GM12878 (cell line): ENCODE measurements at regions not wholly inside any gene's neighbourhood (a gene's known extent, or its start where the extent isn't known, plus 50 kb on each side); places are given as distances from the start of the nearest gene placed in this dataset.

Experiments used
- CREM ChIP-seq: IDR thresholded peaks from 2 replicates; pipeline ENCODE4 v1.6.1; 2014; ENCODE audit warnings: antibody characterized with exemption, low read depth
- DPF2 ChIP-seq: fragments of 450-650 bp; IDR thresholded peaks from 2 replicates; pipeline ENCODE4 v1.6.1; 2017; ENCODE audit warnings: mild to moderate bottlenecking
- EP300 ChIP-seq, 2 experiments: fragments of 150-350 bp in 1 of 2; IDR thresholded peaks; 2 replicates each; pipeline ENCODE4 v1.6.1; 2011 to 2012; ENCODE audit warnings: low read depth in 2 of 2, low read length in 2 of 2, borderline replicate concordance in 1 of 2, improper control_type of control experiment in 1 of 2, inconsistent platforms in 1 of 2; ENCODE audit not compliant: control insufficient read depth in 1 of 2
- EZH2 ChIP-seq: IDR thresholded peaks from 2 replicates; pipeline ENCODE4 v1.6.1; 2012; ENCODE audit warnings: low read depth, mild to moderate bottlenecking, control low read depth, inconsistent platforms, low read length, borderline replicate concordance; ENCODE audit not compliant: control insufficient read depth
- FOS ChIP-seq: IDR thresholded peaks from 3 replicates; pipeline ENCODE4 v1.6.1; 2011; ENCODE audit warnings: borderline replicate concordance; ENCODE audit not compliant: insufficient read length; ENCODE audit errors: extremely low read depth
- MXI1 ChIP-seq: fragments of 150-350 bp; IDR thresholded peaks from 2 replicates; pipeline ENCODE4 v1.6.1; 2011; ENCODE audit warnings: low read depth, mild to moderate bottlenecking, inconsistent platforms, low read length, improper control_type of control experiment
- MYC ChIP-seq: IDR thresholded peaks from 2 replicates; pipeline ENCODE4 v1.6.1; 2011; ENCODE audit warnings: mild to moderate bottlenecking, low read length, moderate library complexity, inconsistent platforms; ENCODE audit not compliant: insufficient read depth, insufficient replicate concordance, insufficient read length, severe bottlenecking
- NFIC ChIP-seq: IDR thresholded peaks from 2 replicates; pipeline ENCODE4 v1.6.1; 2012; ENCODE audit warnings: low read depth, mild to moderate bottlenecking, inconsistent platforms, low read length, moderate library complexity
- NFXL1 ChIP-seq: fragments of 450-650 bp; IDR thresholded peaks from 2 replicates; pipeline ENCODE4 v1.6.1; 2017; ENCODE audit warnings: antibody characterized with exemption, mild to moderate bottlenecking, borderline replicate concordance
- RFX5 ChIP-seq: IDR thresholded peaks from 2 replicates; pipeline ENCODE4 v1.6.1; 2011; ENCODE audit warnings: low read depth, low read length, improper control_type of control experiment
- SP1 ChIP-seq: IDR thresholded peaks from one replicate; pipeline ENCODE4 v1.6.1; 2011; ENCODE audit warnings: low read depth, low read length
- TF ChIP-seq, protein P1 (sequence below), 3 experiments: IDR thresholded peaks in 2 of 3; conservative IDR thresholded peaks in 1 of 3; 2 replicates each; pipeline ENCODE4 v1.5.1; 2011; ENCODE audit warnings: low read depth in 3 of 3, low read length in 3 of 3, mild to moderate bottlenecking in 3 of 3, control low read depth in 2 of 3, moderate library complexity in 2 of 3, inconsistent platforms in 1 of 3, mixed read lengths in 1 of 3; ENCODE audit not compliant: control insufficient read depth in 2 of 3, insufficient read depth in 1 of 3; ENCODE audit errors: extremely low read depth in 1 of 3
- TF ChIP-seq, protein P2 (sequence below): fragments of 150-350 bp; IDR thresholded peaks from 2 replicates; pipeline ENCODE4 v1.6.1; 2016; ENCODE audit warnings: low read depth, low read length
- TF ChIP-seq, protein P3 (sequence below): fragments of 450-650 bp; IDR thresholded peaks from 2 replicates; pipeline ENCODE4 v1.6.1; 2014; ENCODE audit warnings: mild to moderate bottlenecking

DNA sequence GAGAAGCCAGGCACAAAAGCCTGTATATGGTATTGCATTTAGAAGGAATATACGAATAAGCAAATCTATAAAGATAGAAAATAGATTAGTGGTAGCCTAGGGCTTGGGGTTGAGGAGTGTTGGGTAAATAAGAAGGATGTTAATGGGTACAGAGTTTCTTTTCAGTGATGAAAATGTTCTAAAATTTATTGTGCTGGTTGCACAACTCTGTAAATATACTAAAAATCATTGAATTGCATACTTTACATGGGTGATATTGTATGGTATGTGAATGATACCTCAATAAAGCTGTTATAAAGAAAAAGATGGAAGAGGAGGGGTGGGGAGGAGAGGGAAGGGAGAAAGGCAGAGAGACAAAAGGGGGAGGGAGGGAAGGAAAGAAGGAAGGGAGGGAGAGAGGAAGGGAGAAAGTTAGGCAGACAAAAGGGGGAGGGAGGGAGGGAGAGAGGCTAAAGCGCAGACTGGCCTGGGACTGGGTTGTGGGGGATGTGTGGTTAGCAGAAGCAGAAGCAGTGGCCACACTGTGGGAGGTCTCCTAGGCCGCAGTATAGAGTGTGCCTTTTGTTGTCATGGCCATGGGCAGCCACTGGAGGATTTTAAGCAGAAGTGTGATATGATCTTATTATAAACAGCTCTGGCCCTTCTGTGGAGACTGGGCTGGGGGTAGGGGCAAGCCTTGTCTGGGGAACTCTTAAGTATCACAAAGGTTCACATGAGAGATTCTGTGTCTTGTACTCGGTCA, 73.6 kb upstream of the ELK3 start:
- no peak for TF ChIP-seq CREM
- TF ChIP-seq NFXL1, result no peak
- TF ChIP-seq, protein P1, sequence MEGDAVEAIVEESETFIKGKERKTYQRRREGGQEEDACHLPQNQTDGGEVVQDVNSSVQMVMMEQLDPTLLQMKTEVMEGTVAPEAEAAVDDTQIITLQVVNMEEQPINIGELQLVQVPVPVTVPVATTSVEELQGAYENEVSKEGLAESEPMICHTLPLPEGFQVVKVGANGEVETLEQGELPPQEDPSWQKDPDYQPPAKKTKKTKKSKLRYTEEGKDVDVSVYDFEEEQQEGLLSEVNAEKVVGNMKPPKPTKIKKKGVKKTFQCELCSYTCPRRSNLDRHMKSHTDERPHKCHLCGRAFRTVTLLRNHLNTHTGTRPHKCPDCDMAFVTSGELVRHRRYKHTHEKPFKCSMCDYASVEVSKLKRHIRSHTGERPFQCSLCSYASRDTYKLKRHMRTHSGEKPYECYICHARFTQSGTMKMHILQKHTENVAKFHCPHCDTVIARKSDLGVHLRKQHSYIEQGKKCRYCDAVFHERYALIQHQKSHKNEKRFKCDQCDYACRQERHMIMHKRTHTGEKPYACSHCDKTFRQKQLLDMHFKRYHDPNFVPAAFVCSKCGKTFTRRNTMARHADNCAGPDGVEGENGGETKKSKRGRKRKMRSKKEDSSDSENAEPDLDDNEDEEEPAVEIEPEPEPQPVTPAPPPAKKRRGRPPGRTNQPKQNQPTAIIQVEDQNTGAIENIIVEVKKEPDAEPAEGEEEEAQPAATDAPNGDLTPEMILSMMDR (IDR thresholded peaks at IDR 0.05 in 2 of 3, conservative IDR thresholded peaks at IDR 0.05 in 1 of 3; ENCODE audit: control insufficient read depth in 2 of 3, extremely low read depth in 1 of 3, insufficient read depth in 1 of 3, low read depth in 3 of 3, low read length in 3 of 3), result peak in 1 of 3 experiments; percentile 18; a peak in 1 of 6 replicates
- TF ChIP-seq FOS, result no peak
- no peak for TF ChIP-seq MXI1
- no peak for TF ChIP-seq RFX5
- TF ChIP-seq DPF2, result no peak
- TF ChIP-seq, protein P2, sequence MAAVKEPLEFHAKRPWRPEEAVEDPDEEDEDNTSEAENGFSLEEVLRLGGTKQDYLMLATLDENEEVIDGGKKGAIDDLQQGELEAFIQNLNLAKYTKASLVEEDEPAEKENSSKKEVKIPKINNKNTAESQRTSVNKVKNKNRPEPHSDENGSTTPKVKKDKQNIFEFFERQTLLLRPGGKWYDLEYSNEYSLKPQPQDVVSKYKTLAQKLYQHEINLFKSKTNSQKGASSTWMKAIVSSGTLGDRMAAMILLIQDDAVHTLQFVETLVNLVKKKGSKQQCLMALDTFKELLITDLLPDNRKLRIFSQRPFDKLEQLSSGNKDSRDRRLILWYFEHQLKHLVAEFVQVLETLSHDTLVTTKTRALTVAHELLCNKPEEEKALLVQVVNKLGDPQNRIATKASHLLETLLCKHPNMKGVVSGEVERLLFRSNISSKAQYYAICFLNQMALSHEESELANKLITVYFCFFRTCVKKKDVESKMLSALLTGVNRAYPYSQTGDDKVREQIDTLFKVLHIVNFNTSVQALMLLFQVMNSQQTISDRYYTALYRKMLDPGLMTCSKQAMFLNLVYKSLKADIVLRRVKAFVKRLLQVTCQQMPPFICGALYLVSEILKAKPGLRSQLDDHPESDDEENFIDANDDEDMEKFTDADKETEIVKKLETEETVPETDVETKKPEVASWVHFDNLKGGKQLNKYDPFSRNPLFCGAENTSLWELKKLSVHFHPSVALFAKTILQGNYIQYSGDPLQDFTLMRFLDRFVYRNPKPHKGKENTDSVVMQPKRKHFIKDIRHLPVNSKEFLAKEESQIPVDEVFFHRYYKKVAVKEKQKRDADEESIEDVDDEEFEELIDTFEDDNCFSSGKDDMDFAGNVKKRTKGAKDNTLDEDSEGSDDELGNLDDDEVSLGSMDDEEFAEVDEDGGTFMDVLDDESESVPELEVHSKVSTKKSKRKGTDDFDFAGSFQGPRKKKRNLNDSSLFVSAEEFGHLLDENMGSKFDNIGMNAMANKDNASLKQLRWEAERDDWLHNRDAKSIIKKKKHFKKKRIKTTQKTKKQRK, result no peak
- no peak for TF ChIP-seq MYC
- TF ChIP-seq EZH2, result no peak
- TF ChIP-seq EP300 (IDR thresholded peaks at IDR 0.05; ENCODE audit: borderline replicate concordance in 1 of 2, control insufficient read depth in 1 of 2, low read depth in 2 of 2, low read length in 2 of 2), result peak in 1 of 2 experiments; percentile 59; a peak in 1 of 4 replicates
- TF ChIP-seq, protein P3, sequence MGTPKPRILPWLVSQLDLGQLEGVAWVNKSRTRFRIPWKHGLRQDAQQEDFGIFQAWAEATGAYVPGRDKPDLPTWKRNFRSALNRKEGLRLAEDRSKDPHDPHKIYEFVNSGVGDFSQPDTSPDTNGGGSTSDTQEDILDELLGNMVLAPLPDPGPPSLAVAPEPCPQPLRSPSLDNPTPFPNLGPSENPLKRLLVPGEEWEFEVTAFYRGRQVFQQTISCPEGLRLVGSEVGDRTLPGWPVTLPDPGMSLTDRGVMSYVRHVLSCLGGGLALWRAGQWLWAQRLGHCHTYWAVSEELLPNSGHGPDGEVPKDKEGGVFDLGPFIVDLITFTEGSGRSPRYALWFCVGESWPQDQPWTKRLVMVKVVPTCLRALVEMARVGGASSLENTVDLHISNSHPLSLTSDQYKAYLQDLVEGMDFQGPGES, result no peak
- TF ChIP-seq SP1, result peak; percentile 17
- 0 out of 2 replicates have a peak, but pooled peaks have one; percentile 14 for TF ChIP-seq NFIC
